ENCODE measurements at regions not wholly inside any gene's neighbourhood (a gene's known extent, or its start where the extent isn't known, plus 50 kb on each side); places are given as distances from the start of the nearest gene placed in this dataset.

DNA sequence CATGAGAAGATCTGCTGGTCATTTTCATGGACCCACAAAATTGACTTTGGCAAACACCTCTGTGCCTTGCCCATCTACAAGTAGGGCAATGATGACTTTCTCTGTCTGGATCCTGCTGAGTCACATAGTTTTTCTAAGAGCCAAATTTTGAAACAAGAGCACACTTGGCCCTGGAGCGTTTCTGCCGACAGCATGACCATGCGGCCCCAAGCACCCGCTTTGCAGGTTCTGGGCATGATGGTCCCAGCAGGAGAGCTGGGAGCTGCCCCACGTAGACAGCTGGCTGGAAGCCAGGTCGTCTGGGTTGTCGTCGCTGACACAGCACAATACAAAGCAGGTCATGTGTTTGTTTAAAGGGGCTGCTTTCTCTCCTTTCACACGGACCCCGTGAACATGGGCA, 159.8 kb downstream of the SYK start:
- no peak for ATAC-seq (ENCODE audit: insufficient read depth, low read depth)
- no peak overlapping the region for H3K4me3 ChIP-seq (ENCODE audit: low read depth in 1 of 2, low read length in 2 of 2)
- H4K20me1 ChIP-seq (ENCODE audit: insufficient read depth, low read length) = no peaks in the 10 kb centered on the region
- TF ChIP-seq, protein P1, sequence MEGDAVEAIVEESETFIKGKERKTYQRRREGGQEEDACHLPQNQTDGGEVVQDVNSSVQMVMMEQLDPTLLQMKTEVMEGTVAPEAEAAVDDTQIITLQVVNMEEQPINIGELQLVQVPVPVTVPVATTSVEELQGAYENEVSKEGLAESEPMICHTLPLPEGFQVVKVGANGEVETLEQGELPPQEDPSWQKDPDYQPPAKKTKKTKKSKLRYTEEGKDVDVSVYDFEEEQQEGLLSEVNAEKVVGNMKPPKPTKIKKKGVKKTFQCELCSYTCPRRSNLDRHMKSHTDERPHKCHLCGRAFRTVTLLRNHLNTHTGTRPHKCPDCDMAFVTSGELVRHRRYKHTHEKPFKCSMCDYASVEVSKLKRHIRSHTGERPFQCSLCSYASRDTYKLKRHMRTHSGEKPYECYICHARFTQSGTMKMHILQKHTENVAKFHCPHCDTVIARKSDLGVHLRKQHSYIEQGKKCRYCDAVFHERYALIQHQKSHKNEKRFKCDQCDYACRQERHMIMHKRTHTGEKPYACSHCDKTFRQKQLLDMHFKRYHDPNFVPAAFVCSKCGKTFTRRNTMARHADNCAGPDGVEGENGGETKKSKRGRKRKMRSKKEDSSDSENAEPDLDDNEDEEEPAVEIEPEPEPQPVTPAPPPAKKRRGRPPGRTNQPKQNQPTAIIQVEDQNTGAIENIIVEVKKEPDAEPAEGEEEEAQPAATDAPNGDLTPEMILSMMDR (IDR thresholded peaks at IDR 0.05; ENCODE audit: borderline replicate concordance, extremely low read depth, low read length, poor library complexity, severe bottlenecking) = no peak
- TF ChIP-seq EZH2 (IDR thresholded peaks at IDR 0.05; ENCODE audit: borderline replicate concordance, low read depth, low read length, severe bottlenecking) = no peak
- no peaks in the 10 kb centered on the region for H3K79me2 ChIP-seq (ENCODE audit: insufficient read depth, low read length)
- H3K9me3 ChIP-seq (ENCODE audit: insufficient read depth, low read length, severe bottlenecking) = no peaks in the 10 kb centered on the region
- no peaks in the 10 kb centered on the region for H3K4me1 ChIP-seq (ENCODE audit: insufficient read depth, low read length)
- H3K36me3 ChIP-seq (ENCODE audit: insufficient read depth, low read length) = no peaks in the 10 kb centered on the region
- H3K27me3 ChIP-seq (ENCODE audit: insufficient read depth, low read length, poor library complexity) = no peaks in the 10 kb centered on the region
- H2AFZ ChIP-seq (ENCODE audit: low read depth, low read length) = no peak overlapping the region
- H3K27ac ChIP-seq (ENCODE audit: low read length) = no peak overlapping the region
- H3K4me2 ChIP-seq (ENCODE audit: insufficient read depth, low read length) = no peak overlapping the region
- H3K9ac ChIP-seq (ENCODE audit: low read depth, low read length) = no peak overlapping the region
- DNase-seq = no peak

GRCh38 chr9:90964101-90965020, 162.7 kb downstream of the SYK start:
- DNase-seq = no peak
- H3K4me2 ChIP-seq (ENCODE audit: insufficient read depth, low read length) = no peak overlapping the region
- no peak overlapping the region for H3K4me3 ChIP-seq (ENCODE audit: low read depth in 1 of 2, low read length in 2 of 2)

DNA sequence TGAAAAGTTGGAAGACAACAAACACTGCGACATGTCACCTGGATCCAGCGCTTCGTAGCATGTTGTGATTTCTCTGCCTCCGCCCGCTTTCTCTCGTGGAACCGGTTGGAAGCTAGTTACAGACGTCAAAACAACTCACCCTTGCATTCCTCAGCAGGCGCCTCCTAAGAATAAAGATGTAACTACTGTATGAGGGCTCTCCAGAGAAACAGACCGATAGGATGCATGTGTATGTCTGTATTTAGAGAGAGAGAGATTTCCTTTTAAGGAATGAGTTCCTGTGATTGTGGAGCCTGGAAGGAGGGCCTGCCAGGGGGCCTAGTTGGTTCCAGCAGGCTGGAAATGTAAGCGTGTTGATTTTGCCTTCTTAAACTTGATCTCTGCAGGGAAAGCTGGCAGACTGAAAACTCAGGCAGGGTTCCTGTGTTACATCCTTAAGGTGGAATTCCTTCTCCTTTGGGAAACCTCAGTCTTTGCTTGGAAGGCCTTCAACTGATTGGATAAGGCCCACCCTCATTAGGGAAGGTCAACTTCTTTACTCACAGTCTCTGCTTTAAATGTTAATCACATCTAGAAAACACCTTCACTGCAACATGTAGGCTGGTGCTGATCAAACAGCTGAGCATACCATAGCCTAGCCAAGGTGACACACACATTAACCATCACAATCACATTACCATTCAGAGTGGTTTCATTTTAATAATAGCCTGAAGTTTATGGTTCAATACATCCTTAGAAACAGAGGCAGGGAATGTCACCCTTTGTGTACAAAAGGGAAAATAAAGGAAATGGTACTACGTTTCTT, 163.8 kb downstream of the SYK start:
- no peak overlapping the region for H3K27ac ChIP-seq (ENCODE audit: low read length)

More at GRCh38 chr9:90964101-90965020, 162.7 kb downstream of the SYK start:
- no peaks in the 10 kb centered on the region for H3K79me2 ChIP-seq (ENCODE audit: insufficient read depth, low read length)
- H3K9me3 ChIP-seq (ENCODE audit: insufficient read depth, low read length, severe bottlenecking) = no peaks in the 10 kb centered on the region
- no peaks in the 10 kb centered on the region for H4K20me1 ChIP-seq (ENCODE audit: insufficient read depth, low read length)
- TF ChIP-seq, protein P1 (IDR thresholded peaks at IDR 0.05; ENCODE audit: borderline replicate concordance, extremely low read depth, low read length, poor library complexity, severe bottlenecking) = peak; percentile 11
- TF ChIP-seq EZH2 (IDR thresholded peaks at IDR 0.05; ENCODE audit: borderline replicate concordance, low read depth, low read length, severe bottlenecking) = no peak
- ATAC-seq (ENCODE audit: insufficient read depth, low read depth) = no peak
- no peaks in the 10 kb centered on the region for H3K36me3 ChIP-seq (ENCODE audit: insufficient read depth, low read length)
- no peak overlapping the region for H3K9ac ChIP-seq (ENCODE audit: low read depth, low read length)
- H2AFZ ChIP-seq (ENCODE audit: low read depth, low read length) = no peak overlapping the region
- no peaks in the 10 kb centered on the region for H3K4me1 ChIP-seq (ENCODE audit: insufficient read depth, low read length)
- H3K27ac ChIP-seq (ENCODE audit: low read length) = no peak overlapping the region
- no peaks in the 10 kb centered on the region for H3K27me3 ChIP-seq (ENCODE audit: insufficient read depth, low read length, poor library complexity)

More for the DNA sequence above, 163.8 kb downstream of the SYK start:
- ATAC-seq (ENCODE audit: insufficient read depth, low read depth) (no peak), DNase-seq (no peak)
- Histone ChIP-seq H3K4me1 (ENCODE audit: insufficient read depth, low read length) (no peaks in the 10 kb centered on the region), H3K4me3 (ENCODE audit: low read depth in 1 of 2, low read length in 2 of 2) (no peak overlapping the region), H4K20me1 (ENCODE audit: insufficient read depth, low read length) (no peaks in the 10 kb centered on the region), H3K36me3 (ENCODE audit: insufficient read depth, low read length) (no peaks in the 10 kb centered on the region), H3K79me2 (ENCODE audit: insufficient read depth, low read length) (no peaks in the 10 kb centered on the region), H3K4me2 (ENCODE audit: insufficient read depth, low read length) (no peak overlapping the region), H3K27me3 (ENCODE audit: insufficient read depth, low read length, poor library complexity) (no peaks in the 10 kb centered on the region), H3K9me3 (ENCODE audit: insufficient read depth, low read length, severe bottlenecking) (no peaks in the 10 kb centered on the region), H3K9ac (ENCODE audit: low read depth, low read length) (no peak overlapping the region), H2AFZ (ENCODE audit: low read depth, low read length) (no peak overlapping the region)
- TF ChIP-seq, protein P1 (IDR thresholded peaks at IDR 0.05; ENCODE audit: borderline replicate concordance, extremely low read depth, low read length, poor library complexity, severe bottlenecking) = no peak
- no peak for TF ChIP-seq EZH2 (IDR thresholded peaks at IDR 0.05; ENCODE audit: borderline replicate concordance, low read depth, low read length, severe bottlenecking)

Measured in DND-41 (cell line).